Thymus (tissue), 11 donors: ENCODE measurements at regions not wholly inside any gene's neighbourhood (a gene's known extent, or its start where the extent isn't known, plus 50 kb on each side); places are given as distances from the start of the nearest gene placed in this dataset.

ENCODE experiments used
- DNase-seq, 9 donors: peaks; one replicate each; pipeline ENCODE4 v3.0.0-alpha.2; 2013; ENCODE audit warnings: low spot score in 9 of 9, low read depth in 6 of 9, missing footprints in 1 of 9
- H3K27ac ChIP-seq, 2 donors: one replicate each; pipeline ENCODE4 v1.5.1; 2013; ENCODE audit warnings: control low read depth in 1 of 2, low read depth in 1 of 2, low read length in 1 of 2, mild to moderate bottlenecking in 1 of 2, moderate library complexity in 1 of 2
- H3K27me3 ChIP-seq, 2 donors: one replicate each; pipeline ENCODE4 v1.5.1; 2013; ENCODE audit warnings: low read length in 1 of 2; ENCODE audit not compliant: control insufficient read depth in 2 of 2, insufficient read depth in 1 of 2
- H3K36me3 ChIP-seq, 2 donors: one replicate each; pipeline ENCODE4 v1.5.1; 2013; ENCODE audit warnings: low read length in 1 of 2, mild to moderate bottlenecking in 1 of 2, moderate library complexity in 1 of 2; ENCODE audit not compliant: control insufficient read depth in 2 of 2, insufficient read depth in 2 of 2
- H3K4me1 ChIP-seq, 2 donors: one replicate each; pipeline ENCODE4 v1.5.1; 2013; ENCODE audit warnings: low read length in 2 of 2; ENCODE audit not compliant: control insufficient read depth in 2 of 2, insufficient read depth in 2 of 2
- H3K4me3 ChIP-seq, 2 donors: one replicate each; pipeline ENCODE4 v1.5.1; 2013; ENCODE audit warnings: low read length in 2 of 2, control low read depth in 1 of 2, mild to moderate bottlenecking in 1 of 2
- H3K9me3 ChIP-seq, 2 donors: one replicate each; pipeline ENCODE4 v1.5.1; 2013; ENCODE audit warnings: low read length in 1 of 2, mild to moderate bottlenecking in 1 of 2; ENCODE audit not compliant: control insufficient read depth in 2 of 2, insufficient read depth in 1 of 2
- WGBS: extraction: QIAGEN DNeasy Blood & Tissue Kit; methylation state at CpG from one replicate; pipeline ENCODE4 v1.1.7; 2013; 5-methylcytosine and 5-hydroxymethylcytosine counted together
- donor health status: healthy.

GRCh38 chr9:7879551-7880245 is 80.1 kb upstream of the DMAC1 start:
- Histone ChIP-seq H3K36me3 (no peaks in the 10 kb centered on the region), H3K27me3 (no peaks in the 10 kb centered on the region), H3K9me3 (peaks cover 0 to 18% of the 10 kb centered on the region in 2 donors), H3K27ac (peak overlapping the region; percentile 82 to 92), H3K4me3 (peak overlapping the region in 1 of 2 donors; percentile 11), H3K4me1 (peaks cover 18 to 28% of the 10 kb centered on the region in 2 donors)
- WGBS: 6% methylated on average over 6 of the region's 6 CpGs
- DNase-seq: peak; percentile 80 to 98 (median 92)

DNA sequence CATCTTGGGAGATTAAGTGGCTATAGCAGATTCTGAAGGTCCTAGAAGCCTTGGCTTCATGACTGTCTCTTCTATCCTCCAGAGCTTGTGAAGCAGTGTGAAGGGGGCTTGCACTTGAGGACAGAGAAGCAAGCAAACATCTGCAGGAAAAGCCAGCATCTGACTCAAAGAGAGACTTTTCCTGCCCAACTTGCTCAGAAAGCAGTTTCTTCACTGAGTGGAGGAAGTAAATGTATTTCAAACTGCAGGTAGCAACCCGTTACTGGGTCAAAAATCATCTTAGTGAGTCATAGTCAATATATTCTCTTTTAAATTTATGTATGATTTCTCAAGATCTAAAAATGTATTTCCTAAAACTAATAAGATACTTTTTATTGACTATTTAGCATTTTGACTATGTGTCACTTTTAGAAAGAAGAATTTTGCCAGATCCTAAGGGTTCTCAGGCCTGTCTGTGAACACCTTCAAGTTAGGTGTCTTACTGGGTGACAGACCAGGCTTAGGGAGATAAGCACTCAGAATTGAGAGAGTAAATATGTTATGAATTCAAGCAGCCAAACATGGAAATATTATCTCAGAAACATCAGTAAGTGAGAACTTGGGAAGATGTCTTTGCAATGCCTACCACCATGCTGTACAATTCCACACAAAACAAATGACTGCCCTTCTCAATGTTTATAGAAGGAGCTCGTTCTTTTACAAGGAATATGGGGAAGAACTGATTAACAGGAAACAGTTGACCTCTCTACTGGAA is 72.6 kb upstream of the DMAC1 start:
- 51% methylated on average over 2 of the region's 2 CpGs for WGBS
- Histone ChIP-seq H3K36me3 (no peaks in the 10 kb centered on the region), H3K27ac (peak overlapping the region; percentile 48 to 90), H3K9me3 (peaks cover 0 to 8% of the 10 kb centered on the region in 2 donors), H3K27me3 (no peaks in the 10 kb centered on the region), H3K4me1 (peaks cover 6 to 23% of the 10 kb centered on the region in 2 donors), H3K4me3 (no peak overlapping the region)
- DNase-seq: peak in 7 of 9 donors; percentile 38 to 85 (median 57)

- DNase-seq: no peak
- no peak overlapping the region for H3K27ac ChIP-seq
- no peaks in the 10 kb centered on the region for H3K27me3 ChIP-seq
- no peak overlapping the region for H3K4me3 ChIP-seq
- no peaks in the 10 kb centered on the region for H3K36me3 ChIP-seq
- 97% methylated on average over 2 of the region's 2 CpGs for WGBS
- no peaks in the 10 kb centered on the region for H3K9me3 ChIP-seq
- peaks cover 6 to 23% of the 10 kb centered on the region in 2 donors for H3K4me1 ChIP-seq
Observed at GRCh38 chr9:7869340-7869739, 69.8 kb upstream of the DMAC1 start.

DNA sequence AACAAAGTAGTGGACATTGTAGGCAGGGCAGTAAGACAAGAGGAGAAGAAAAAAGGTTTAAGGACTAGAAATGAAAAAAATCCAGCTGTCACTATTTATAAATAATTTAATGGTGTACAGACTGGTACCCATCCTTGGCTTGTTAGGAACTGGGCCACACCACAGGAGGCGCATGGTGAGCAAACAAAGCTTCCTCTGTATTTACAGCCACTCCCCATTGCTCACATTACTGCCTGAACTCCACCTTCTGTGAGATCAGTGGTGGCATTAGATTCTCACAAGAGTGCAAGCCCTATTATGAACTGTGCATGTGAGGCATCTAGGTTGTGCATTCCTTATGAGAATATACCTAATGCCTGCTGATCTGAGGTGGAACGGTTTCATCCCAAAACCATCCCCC is 62.6 kb upstream of the DMAC1 start:
- H3K27ac ChIP-seq: no peak overlapping the region
- peaks cover 8 to 10% of the 10 kb centered on the region in 2 donors for H3K4me1 ChIP-seq
- no peak overlapping the region for H3K4me3 ChIP-seq
- no peaks in the 10 kb centered on the region for H3K27me3 ChIP-seq
- no peak for DNase-seq
- no peaks in the 10 kb centered on the region for H3K9me3 ChIP-seq
- no peaks in the 10 kb centered on the region for H3K36me3 ChIP-seq
- WGBS: 98% methylated on average over 2 of the region's 2 CpGs

GRCh38 chr9:7861086-7861485 is 61.5 kb upstream of the DMAC1 start:
- no peaks in the 10 kb centered on the region for H3K27me3 ChIP-seq
- H3K36me3 ChIP-seq: no peaks in the 10 kb centered on the region
- DNase-seq: no peak
- no peak overlapping the region for H3K27ac ChIP-seq
- WGBS: 98% methylated on average over 2 of the region's 2 CpGs
- no peaks in the 10 kb centered on the region for H3K9me3 ChIP-seq
- H3K4me1 ChIP-seq: peaks cover 8 to 10% of the 10 kb centered on the region in 2 donors
- H3K4me3 ChIP-seq: no peak overlapping the region

- H3K36me3 ChIP-seq: no peaks in the 10 kb centered on the region
- no peaks in the 10 kb centered on the region for H3K9me3 ChIP-seq
- peaks cover 8 to 10% of the 10 kb centered on the region in 2 donors for H3K4me1 ChIP-seq
- DNase-seq: peak in 1 of 9 donors; percentile 37
- H3K4me3 ChIP-seq: no peak overlapping the region
- 68% methylated on average over 1 of the region's 1 CpG for WGBS
- no peaks in the 10 kb centered on the region for H3K27me3 ChIP-seq
- H3K27ac ChIP-seq: no peak overlapping the region
Observed at GRCh38 chr9:7860335-7860709, 60.7 kb upstream of the DMAC1 start.

- 97% methylated on average over 3 of the region's 3 CpGs for WGBS
- no peak for DNase-seq
- Histone ChIP-seq H3K27ac (no peak overlapping the region), H3K9me3 (no peaks in the 10 kb centered on the region), H3K4me3 (no peak overlapping the region), H3K36me3 (no peaks in the 10 kb centered on the region), H3K27me3 (no peaks in the 10 kb centered on the region), H3K4me1 (peaks cover 8 to 10% of the 10 kb centered on the region in 2 donors)
Observed at GRCh38 chr9:7859701-7860334, 60.2 kb upstream of the DMAC1 start.

DNA sequence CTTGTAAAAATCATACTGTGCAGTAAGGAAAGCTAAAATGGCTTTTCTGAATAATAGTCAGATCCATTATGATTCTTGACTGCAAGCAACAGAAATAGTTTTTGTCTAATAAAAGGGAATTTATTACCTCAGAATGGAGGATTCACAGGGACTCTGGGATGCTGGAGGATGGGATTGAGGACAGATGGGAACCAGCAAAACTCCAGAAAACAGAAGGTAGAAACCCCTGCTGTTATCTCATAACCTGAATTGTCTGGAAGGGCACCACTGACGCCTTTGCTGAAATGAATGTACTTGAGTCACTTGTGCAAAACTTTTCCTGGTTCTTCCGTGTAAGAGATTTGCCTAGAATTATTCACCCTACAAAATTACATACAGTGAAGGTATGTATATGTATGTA is 58.6 kb upstream of the DMAC1 start:
- no peaks in the 10 kb centered on the region for H3K36me3 ChIP-seq
- H3K9me3 ChIP-seq: no peaks in the 10 kb centered on the region
- no peak for DNase-seq
- H3K4me1 ChIP-seq: peaks cover 8 to 10% of the 10 kb centered on the region in 2 donors
- no peaks in the 10 kb centered on the region for H3K27me3 ChIP-seq
- H3K4me3 ChIP-seq: no peak overlapping the region
- no peak overlapping the region for H3K27ac ChIP-seq
- 98% methylated on average over 2 of the region's 2 CpGs for WGBS

DNA sequence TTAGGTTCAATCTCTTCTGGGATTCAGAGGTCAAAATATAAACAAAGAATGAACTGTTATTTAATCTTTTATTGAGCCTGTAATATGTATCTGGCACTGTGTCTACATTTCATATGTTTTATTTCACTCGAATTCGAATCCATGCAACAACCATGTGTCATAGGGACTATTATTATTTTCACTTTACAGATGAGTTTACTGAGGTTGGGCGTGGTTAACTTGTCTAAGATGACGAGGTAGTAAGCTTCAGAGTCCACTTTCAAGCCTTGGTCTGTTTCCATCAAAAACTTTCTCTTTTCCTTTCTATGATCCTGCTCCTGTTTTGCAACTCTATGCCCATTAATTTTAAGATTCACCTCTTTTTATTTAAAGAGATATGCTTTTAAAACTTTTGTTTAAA is 55.2 kb upstream of the DMAC1 start:
- 94% methylated on average over 4 of the region's 4 CpGs for WGBS
- H3K27ac ChIP-seq: no peak overlapping the region
- no peak for DNase-seq
- no peaks in the 10 kb centered on the region for H3K27me3 ChIP-seq
- no peaks in the 10 kb centered on the region for H3K4me1 ChIP-seq
- H3K4me3 ChIP-seq: no peak overlapping the region
- no peaks in the 10 kb centered on the region for H3K36me3 ChIP-seq
- no peaks in the 10 kb centered on the region for H3K9me3 ChIP-seq
